ENCODE measurements at regions not wholly inside any gene's neighbourhood (a gene's known extent, or its start where the extent isn't known, plus 50 kb on each side); places are given as distances from the start of the nearest gene placed in this dataset.

- TF ChIP-seq CTCF (IDR thresholded peaks at IDR 0.05; ENCODE audit: control extremely low read depth in 1 of 3, insufficient read depth in 1 of 3, low read depth in 1 of 3, low read length in 3 of 3) (0 out of 4 replicates have a peak, but pooled peaks of 1 of the 3 experiments have one; percentile 7), RAD21 (IDR thresholded peaks at IDR 0.05 in 1 of 2, conservative IDR thresholded peaks at IDR 0.05 in 1 of 2; ENCODE audit: low read depth in 2 of 2, low read length in 2 of 2) (peak in 1 of 2 experiments; percentile 19; a peak in 1 of 4 replicates), SIN3A (conservative IDR thresholded peaks at IDR 0.05 in 1 of 2, IDR thresholded peaks at IDR 0.05 in 1 of 2; ENCODE audit: low read depth in 1 of 2, low read length in 2 of 2) (no peak), BCL11A (IDR thresholded peaks at IDR 0.05; ENCODE audit: low read depth in 2 of 2, low read length in 2 of 2) (no peak), POLR2A (IDR thresholded peaks at IDR 0.05; ENCODE audit: control extremely low read depth in 1 of 2, low read depth in 2 of 2, low read length in 2 of 2) (no peak), SP2 (IDR thresholded peaks at IDR 0.05; ENCODE audit: low read length) (no peak), CHD1 (IDR thresholded peaks at IDR 0.05; ENCODE audit: low read depth, low read length) (no peak)
These were observed 157.5 kb upstream of the SOX9 start for GRCh38 chr17:71963351-71963750.
